ENCODE measurements at regions not wholly inside any gene's neighbourhood (a gene's known extent, or its start where the extent isn't known, plus 50 kb on each side); places are given as distances from the start of the nearest gene placed in this dataset.

- DNase-seq = no peak
These were observed 74.4 kb upstream of the ARHGAP32 start for GRCh38 chr11:129266536-129266935.

GRCh38 chr11:129265125-129265788 lies 73.1 kb upstream of the ARHGAP32 start:
- DNase-seq = no peak

- DNase-seq = no peak
These were observed 72.0 kb upstream of the ARHGAP32 start for GRCh38 chr11:129264114-129264513.

GRCh38 chr11:129260750-129261149 lies 68.6 kb upstream of the ARHGAP32 start:
- DNase-seq = no peak

- no peak for DNase-seq
These were observed 67.8 kb upstream of the ARHGAP32 start for GRCh38 chr11:129259931-129260348.

GRCh38 chr11:129258205-129258604 lies 66.1 kb upstream of the ARHGAP32 start:
- no peak for DNase-seq

GRCh38 chr11:129257512-129257911 lies 65.4 kb upstream of the ARHGAP32 start:
- DNase-seq = no peak

- no peak for DNase-seq
These were observed 60.5 kb upstream of the ARHGAP32 start for GRCh38 chr11:129252621-129253020.

- no peak for DNase-seq
These were observed 58.9 kb upstream of the ARHGAP32 start for GRCh38 chr11:129251067-129251466.

- no peak for DNase-seq
These were observed 57.8 kb upstream of the ARHGAP32 start for GRCh38 chr11:129249923-129250322.

GRCh38 chr11:129249351-129249750 lies 57.2 kb upstream of the ARHGAP32 start:
- peak in 1 of 3 donors; percentile 4 for DNase-seq

- peak in 1 of 3 donors; percentile 23 for DNase-seq
These were observed 56.5 kb upstream of the ARHGAP32 start for GRCh38 chr11:129248618-129249017.

GRCh38 chr11:129247135-129247534 lies 55.0 kb upstream of the ARHGAP32 start:
- no peak for DNase-seq

GRCh38 chr11:129242855-129243254 lies 50.7 kb upstream of the ARHGAP32 start:
- no peak for DNase-seq

Measured in suppressor macrophage treated with lipopolysaccharide for 1 hour (primary cell).